ENCODE measurements at regions not wholly inside any gene's neighbourhood (a gene's known extent, or its start where the extent isn't known, plus 50 kb on each side); places are given as distances from the start of the nearest gene placed in this dataset.

GRCh38 chr2:100766256-100766655 lies 53.7 kb upstream of the NPAS2 start:
- no peak for DNase-seq

DNA sequence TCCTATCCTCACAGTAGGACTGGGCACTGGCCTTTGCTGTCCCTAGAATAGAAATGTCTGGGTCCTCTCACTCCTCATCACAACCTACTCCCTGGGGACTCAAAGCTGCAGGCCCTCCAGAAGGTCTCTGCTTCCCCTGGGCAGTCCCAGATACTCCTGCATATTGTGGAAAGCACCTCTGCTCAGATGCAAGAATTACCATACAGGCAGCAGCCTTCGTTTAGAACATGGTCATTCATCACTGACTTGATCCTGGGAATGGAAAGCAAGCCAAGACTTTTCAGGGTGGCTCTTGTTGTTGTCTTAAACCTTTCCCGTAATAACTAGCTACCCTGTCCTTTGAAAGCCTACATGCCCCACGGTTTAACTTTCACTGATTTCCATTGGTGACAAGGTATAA lies 53.1 kb upstream of the NPAS2 start:
- DNase-seq, result no peak

DNA sequence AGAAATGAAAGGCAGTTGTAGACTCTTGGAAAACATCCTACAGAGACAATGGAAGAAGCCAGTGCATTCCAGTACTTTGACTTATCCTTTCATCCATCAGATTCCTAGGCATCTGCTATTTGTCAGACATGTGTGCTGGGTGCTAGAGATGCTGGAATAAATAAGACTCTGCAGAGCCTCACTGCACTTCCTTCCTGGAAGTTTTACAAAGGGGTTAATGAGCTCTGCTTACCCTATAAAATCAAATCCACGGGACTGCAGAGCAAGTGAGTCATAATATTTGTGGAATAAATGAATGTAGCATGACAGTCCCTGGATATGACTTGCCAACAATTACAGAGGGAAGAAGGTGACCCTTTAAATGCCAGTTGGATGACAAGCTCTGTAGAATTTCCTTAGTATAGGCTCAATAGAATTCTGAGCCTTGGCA lies 52.7 kb upstream of the NPAS2 start:
- DNase-seq, result no peak

DNA sequence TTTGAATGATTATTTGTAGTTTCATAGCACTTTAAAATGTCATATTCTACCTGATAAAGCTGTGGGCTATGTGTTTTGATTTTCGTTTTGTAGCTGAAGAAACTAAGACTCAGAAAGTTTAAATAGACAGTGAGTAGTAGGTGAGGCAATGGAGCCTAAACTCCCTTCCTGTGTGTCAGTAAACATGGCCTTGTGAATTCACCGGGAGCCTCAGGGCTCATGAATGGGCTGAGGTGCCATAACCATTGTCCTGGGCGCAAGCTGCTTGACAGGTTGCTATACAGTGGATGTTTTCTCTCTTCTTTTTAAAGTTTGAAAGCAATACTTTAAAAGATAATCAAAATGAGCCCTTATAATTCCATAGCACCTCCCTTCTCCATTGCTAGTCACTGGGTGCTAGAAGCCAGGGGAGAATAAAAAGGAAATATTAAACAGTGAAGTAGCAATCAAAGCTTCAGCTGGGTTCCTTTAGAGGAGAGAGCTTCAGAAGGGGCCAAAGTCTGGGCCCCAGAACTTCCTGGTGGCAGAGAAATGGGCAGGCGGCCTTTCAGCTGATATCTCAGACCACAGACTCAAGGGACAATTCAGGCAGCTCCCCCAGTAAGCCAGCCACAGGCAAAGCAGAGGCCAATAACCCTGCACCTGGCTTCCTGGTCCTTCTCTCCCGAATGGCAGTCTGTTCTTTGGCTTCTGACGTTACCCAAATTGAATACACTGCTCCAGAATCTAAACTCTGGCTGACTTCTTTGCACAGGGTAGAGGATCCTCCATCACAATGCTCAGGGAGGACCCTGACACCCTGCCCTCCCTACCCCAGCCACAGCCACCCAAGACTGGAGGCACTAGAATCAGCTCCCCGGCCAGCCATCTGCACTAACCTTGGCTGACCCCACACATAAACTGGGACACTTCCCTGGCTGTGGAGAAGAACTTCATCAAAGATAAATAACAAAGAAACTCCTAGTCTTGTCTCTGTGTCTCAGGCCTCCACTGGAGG lies 51.8 kb upstream of the NPAS2 start:
- no peak for DNase-seq
